Nephron progenitor cell (in vitro differentiated cells): ENCODE measurements at regions not wholly inside any gene's neighbourhood (a gene's known extent, or its start where the extent isn't known, plus 50 kb on each side); places are given as distances from the start of the nearest gene placed in this dataset.

ENCODE experiments used
- DNase-seq: peaks from one replicate; pipeline ENCODE4 v3.0.0; 2021
- H3K27ac Mint-ChIP-seq: 2 replicates; pipeline ENCODE4 v1.8.0; 2021; ENCODE audit warnings: mild to moderate bottlenecking, moderate library complexity, mixed read lengths
- H3K27me3 Mint-ChIP-seq: 2 replicates; pipeline ENCODE4 v1.8.0; 2021; ENCODE audit warnings: mild to moderate bottlenecking, low read depth, mixed read lengths; ENCODE audit not compliant: poor library complexity
- H3K36me3 Mint-ChIP-seq: 2 replicates; pipeline ENCODE4 v1.8.0; 2021; ENCODE audit warnings: low read depth, mixed read lengths
- H3K4me1 Mint-ChIP-seq: 2 replicates; pipeline ENCODE4 v1.8.0; 2021; ENCODE audit warnings: mixed read lengths
- H3K4me3 Mint-ChIP-seq: 2 replicates; pipeline ENCODE4 v1.8.0; 2021; ENCODE audit warnings: mild to moderate bottlenecking, moderate library complexity, mixed read lengths
- H3K9me3 Mint-ChIP-seq: 2 replicates; pipeline ENCODE4 v1.8.0; 2021; ENCODE audit warnings: mild to moderate bottlenecking, moderate library complexity, mixed read lengths
- TF ChIP-seq, protein P1 (sequence below): fragments of 200-600 bp; sonication (generic); IDR thresholded peaks from 2 replicates; pipeline ENCODE4 v1.5.0; 2021; ENCODE audit warnings: antibody characterized with exemption

DNA sequence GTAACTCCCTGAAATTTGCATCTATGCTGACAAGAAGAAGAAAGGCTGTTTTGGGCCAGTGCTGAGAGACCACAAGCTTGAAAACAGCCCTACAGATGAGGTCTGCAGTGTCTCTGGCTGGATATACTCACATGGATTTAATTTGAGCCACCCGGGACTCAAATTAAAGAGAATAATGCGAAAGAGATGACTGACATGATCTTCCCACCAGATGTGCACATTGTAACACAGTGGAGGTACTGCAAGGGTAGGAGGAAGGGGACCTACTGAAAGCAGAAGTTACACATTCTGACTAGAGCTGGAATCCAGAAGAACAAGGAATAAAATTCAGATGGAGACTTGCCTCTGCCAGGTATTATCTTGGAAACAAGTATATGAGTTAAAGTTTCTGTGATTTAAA, 728.3 kb upstream of the SGO1 start:
- Mint-ChIP-seq H3K36me3 (no peaks in the 10 kb centered on the region), H3K9me3 (no peaks in the 10 kb centered on the region), H3K27me3 (peaks cover 5% of the 10 kb centered on the region), H3K4me1 (no peaks in the 10 kb centered on the region), H3K27ac (no peak overlapping the region), H3K4me3 (no peak overlapping the region)
- TF ChIP-seq, protein P1, sequence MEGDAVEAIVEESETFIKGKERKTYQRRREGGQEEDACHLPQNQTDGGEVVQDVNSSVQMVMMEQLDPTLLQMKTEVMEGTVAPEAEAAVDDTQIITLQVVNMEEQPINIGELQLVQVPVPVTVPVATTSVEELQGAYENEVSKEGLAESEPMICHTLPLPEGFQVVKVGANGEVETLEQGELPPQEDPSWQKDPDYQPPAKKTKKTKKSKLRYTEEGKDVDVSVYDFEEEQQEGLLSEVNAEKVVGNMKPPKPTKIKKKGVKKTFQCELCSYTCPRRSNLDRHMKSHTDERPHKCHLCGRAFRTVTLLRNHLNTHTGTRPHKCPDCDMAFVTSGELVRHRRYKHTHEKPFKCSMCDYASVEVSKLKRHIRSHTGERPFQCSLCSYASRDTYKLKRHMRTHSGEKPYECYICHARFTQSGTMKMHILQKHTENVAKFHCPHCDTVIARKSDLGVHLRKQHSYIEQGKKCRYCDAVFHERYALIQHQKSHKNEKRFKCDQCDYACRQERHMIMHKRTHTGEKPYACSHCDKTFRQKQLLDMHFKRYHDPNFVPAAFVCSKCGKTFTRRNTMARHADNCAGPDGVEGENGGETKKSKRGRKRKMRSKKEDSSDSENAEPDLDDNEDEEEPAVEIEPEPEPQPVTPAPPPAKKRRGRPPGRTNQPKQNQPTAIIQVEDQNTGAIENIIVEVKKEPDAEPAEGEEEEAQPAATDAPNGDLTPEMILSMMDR = no peak
- DNase-seq = no peak

DNA sequence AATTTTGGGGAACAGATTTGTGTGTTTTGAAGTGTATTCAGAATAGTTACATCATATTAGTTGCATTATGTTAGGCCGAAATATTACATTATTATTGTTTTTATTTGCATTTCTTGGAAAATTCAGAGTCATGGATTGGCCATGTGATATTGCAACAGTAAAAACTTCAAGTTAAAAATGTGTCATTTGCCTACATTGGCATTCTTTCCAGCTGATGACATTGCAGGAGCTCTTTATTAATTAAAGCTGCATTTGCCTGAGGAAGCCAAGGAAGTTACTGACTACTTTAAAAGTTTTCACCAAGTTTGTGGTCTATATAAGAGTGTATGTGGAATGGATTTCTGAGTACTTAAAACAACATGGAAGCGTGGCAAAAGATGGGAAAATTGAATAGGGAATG, 726.4 kb upstream of the SGO1 start:
- Mint-ChIP-seq H3K9me3 (no peaks in the 10 kb centered on the region), H3K4me3 (no peak overlapping the region), H3K4me1 (no peaks in the 10 kb centered on the region), H3K27ac (no peak overlapping the region), H3K36me3 (no peaks in the 10 kb centered on the region), H3K27me3 (peaks cover 5% of the 10 kb centered on the region)
- TF ChIP-seq, protein P1 = no peak
- DNase-seq = no peak

DNA sequence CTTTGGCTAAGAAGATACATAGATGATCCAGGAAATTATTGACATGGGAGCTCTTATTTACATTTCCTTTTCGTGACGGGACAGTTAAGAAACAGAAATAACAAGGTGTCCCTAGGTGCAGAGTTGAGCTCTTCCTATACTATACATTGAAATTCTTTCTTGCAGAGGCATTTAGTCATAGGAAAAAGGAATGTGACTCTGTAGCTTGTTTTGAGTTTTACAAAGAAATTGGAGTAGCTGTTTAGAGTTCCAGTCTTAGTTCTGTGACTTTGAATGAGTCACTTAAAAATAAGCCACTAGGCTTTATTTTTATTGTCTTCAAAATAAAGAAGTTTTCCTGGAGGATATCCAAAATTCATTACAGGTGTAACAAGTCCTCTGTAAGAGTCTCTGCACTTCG, 723.5 kb upstream of the SGO1 start:
- H3K27me3 Mint-ChIP-seq = peaks cover 2% of the 10 kb centered on the region
- H3K36me3 Mint-ChIP-seq = no peaks in the 10 kb centered on the region
- no peak overlapping the region for H3K27ac Mint-ChIP-seq
- H3K4me3 Mint-ChIP-seq = no peak overlapping the region
- TF ChIP-seq, protein P1 = no peak
- no peaks in the 10 kb centered on the region for H3K9me3 Mint-ChIP-seq
- H3K4me1 Mint-ChIP-seq = no peaks in the 10 kb centered on the region
- no peak for DNase-seq

DNA sequence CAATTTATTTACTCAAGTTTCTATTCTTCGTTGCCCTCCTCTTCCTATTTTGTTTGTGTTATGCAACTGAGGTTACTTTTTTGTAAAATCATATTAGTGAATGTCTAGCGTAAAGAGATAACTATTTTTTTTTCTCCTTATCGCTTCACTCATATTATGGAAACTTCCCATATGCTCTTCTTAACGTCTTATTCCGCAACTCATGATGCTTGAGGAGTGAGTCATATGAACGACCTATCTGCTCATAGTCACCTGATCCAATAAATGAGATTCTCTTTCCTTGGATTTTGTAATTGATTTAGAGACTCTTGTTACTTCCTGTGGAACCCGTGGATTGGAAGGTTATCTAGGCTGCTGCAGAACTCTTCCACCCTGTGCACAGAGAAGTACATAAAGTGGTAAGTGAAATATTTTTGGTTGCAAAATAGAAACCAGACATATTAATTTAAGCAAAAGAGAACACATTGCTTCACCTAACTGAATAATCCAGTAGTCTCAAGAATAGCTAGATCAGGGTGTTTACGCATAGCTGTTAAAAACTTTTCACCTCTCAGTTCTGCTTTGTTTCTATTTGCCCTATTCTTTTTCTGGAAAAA, 719.3 kb upstream of the SGO1 start:
- DNase-seq = no peak
- H3K4me1 Mint-ChIP-seq = no peaks in the 10 kb centered on the region

DNA sequence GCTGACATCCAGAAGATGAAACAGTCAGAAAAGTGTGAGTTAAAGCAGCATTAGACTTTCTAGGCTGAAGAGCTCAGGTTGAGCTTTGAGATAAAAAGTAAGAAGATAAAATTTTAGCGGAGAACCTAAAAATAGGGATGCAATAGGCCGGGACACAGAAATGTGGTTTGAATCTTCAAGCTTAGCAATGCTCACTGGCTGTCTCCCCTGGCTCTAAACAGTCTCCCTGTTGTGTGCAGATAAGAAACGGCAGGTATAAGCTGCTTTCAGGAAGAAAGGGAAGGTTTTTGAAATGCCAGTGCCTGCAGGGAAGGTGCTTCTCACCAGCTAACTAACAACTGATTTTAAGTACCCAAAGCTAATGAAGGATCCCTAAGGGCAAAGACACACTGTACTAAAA, 718.7 kb upstream of the SGO1 start:
- DNase-seq = no peak
- Mint-ChIP-seq H3K9me3 (no peaks in the 10 kb centered on the region), H3K36me3 (no peaks in the 10 kb centered on the region), H3K4me3 (no peak overlapping the region), H3K27me3 (no peaks in the 10 kb centered on the region), H3K4me1 (no peaks in the 10 kb centered on the region), H3K27ac (no peak overlapping the region)
- TF ChIP-seq, protein P1 = no peak

More for the DNA sequence above, 719.3 kb upstream of the SGO1 start:
- Mint-ChIP-seq H3K27me3 (no peaks in the 10 kb centered on the region), H3K9me3 (no peaks in the 10 kb centered on the region), H3K4me3 (no peak overlapping the region), H3K36me3 (no peaks in the 10 kb centered on the region), H3K27ac (no peak overlapping the region)
- TF ChIP-seq, protein P1 = no peak

DNA sequence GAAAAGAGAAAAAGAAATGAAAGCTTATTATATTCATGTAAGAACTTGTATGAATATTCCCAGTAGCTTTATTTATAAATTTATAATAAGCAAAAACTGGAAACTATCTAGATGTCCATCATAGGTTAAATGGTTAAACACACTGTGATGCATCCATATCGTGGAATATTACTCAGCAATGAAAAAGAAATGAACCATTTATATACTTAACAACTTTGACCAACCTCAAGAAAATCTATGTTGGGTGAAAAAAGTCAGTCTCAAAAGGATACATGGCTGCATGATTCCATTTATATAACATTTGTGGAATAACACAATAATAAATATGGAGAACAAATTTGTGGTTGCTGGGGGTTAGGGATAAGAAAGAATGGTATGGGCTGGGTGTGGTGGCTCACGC, 713.0 kb upstream of the SGO1 start:
- Mint-ChIP-seq H3K27ac (no peak overlapping the region), H3K4me3 (no peak overlapping the region), H3K4me1 (no peaks in the 10 kb centered on the region), H3K9me3 (no peaks in the 10 kb centered on the region), H3K27me3 (no peaks in the 10 kb centered on the region), H3K36me3 (no peaks in the 10 kb centered on the region)
- no peak for DNase-seq
- TF ChIP-seq, protein P1 = no peak
